Nucleus accumbens (tissue), 56 donors: ENCODE measurements at regions not wholly inside any gene's neighbourhood (a gene's known extent, or its start where the extent isn't known, plus 50 kb on each side); places are given as distances from the start of the nearest gene placed in this dataset.
"Not testable (repeated sequence)": the region's sequence is repeated elsewhere in the genome, so short reads cannot be mapped to it uniquely, and the experiment has no call there.

ENCODE experiments used
- DNase-seq, 56 donors: peaks; one replicate each; lab custom pipeline; 2025; lab: John Stamatoyannopoulos, UW

GRCh38 chr20:48153103-48153502, 367.8 kb upstream of the SULF2 start:
- DNase-seq = no peak

- DNase-seq = no peak
Observed at GRCh38 chr20:48150568-48150967, 365.3 kb upstream of the SULF2 start.

GRCh38 chr20:48149902-48150301, 364.6 kb upstream of the SULF2 start:
- no peak for DNase-seq

- no peak for DNase-seq
Observed at GRCh38 chr20:48148916-48149672, 363.8 kb upstream of the SULF2 start.

GRCh38 chr20:48148020-48148419, 362.7 kb upstream of the SULF2 start:
- no peak for DNase-seq

- DNase-seq = peak in 2 of 56 donors; percentile 2 to 4
Observed at GRCh38 chr20:48147311-48147710, 362.0 kb upstream of the SULF2 start.

- DNase-seq = no peak
Observed at GRCh38 chr20:48146877-48147276, 361.6 kb upstream of the SULF2 start.

- no peak for DNase-seq
Observed at GRCh38 chr20:48146308-48146707, 361.0 kb upstream of the SULF2 start.

GRCh38 chr20:48143435-48144081, 358.3 kb upstream of the SULF2 start:
- DNase-seq = no peak

GRCh38 chr20:48142516-48142773, 357.2 kb upstream of the SULF2 start:
- DNase-seq = no peak

GRCh38 chr20:48141660-48142515, 356.6 kb upstream of the SULF2 start:
- no peak for DNase-seq

- no peak for DNase-seq
Observed at GRCh38 chr20:48139262-48140041, 354.2 kb upstream of the SULF2 start.

- no peak for DNase-seq
Observed at GRCh38 chr20:48132834-48133233, 347.6 kb upstream of the SULF2 start.

- no peak for DNase-seq
Observed at GRCh38 chr20:48131581-48131980, 346.3 kb upstream of the SULF2 start.

GRCh38 chr20:48129345-48129942, 344.2 kb upstream of the SULF2 start:
- no peak for DNase-seq

GRCh38 chr20:48128436-48128835, 343.2 kb upstream of the SULF2 start:
- no peak for DNase-seq

GRCh38 chr20:48127964-48128363, 342.7 kb upstream of the SULF2 start:
- DNase-seq = peak in 2 of 56 donors; percentile 2 to 3

GRCh38 chr20:48127133-48127532, 341.9 kb upstream of the SULF2 start:
- not testable (repeated sequence) for DNase-seq

GRCh38 chr20:48126227-48126740, 341.0 kb upstream of the SULF2 start:
- no peak for DNase-seq

GRCh38 chr20:48124960-48125359, 339.7 kb upstream of the SULF2 start:
- DNase-seq = no peak
